Body of pancreas (tissue), 4 donors: ENCODE measurements at regions not wholly inside any gene's neighbourhood (a gene's known extent, or its start where the extent isn't known, plus 50 kb on each side); places are given as distances from the start of the nearest gene placed in this dataset.

ENCODE experiments used
- ATAC-seq: fragments of 150-250 bp; one replicate; pipeline ENCODE4 v1.9.1; 2016
- DNase-seq, 4 donors: peaks; one replicate each; pipeline ENCODE4 v3.0.0-alpha.2; 2019
- H3K27ac ChIP-seq, 4 donors: fragments of 200-600 bp; sonication (generic); 1 replicate in 3 of 4; 2 replicates in 1 of 4; pipeline versions ENCODE4 v1.5.1 to v1.6.1; 2016 to 2019; ENCODE audit warnings: mild to moderate bottlenecking in 1 of 4, mixed read lengths in 1 of 4, moderate library complexity in 1 of 4
- H3K27me3 ChIP-seq, 2 donors: fragments of 200-600 bp; sonication (generic); one replicate each; pipeline ENCODE4 v1.6.0; 2016; ENCODE audit warnings: mild to moderate bottlenecking in 1 of 2
- H3K36me3 ChIP-seq, 2 donors: fragments of 200-600 bp; sonication (generic); replicated peaks in 1 of 2; 2 replicates each; pipeline ENCODE4 v1.5.1; 2016; ENCODE audit warnings: low read depth in 2 of 2; ENCODE audit not compliant: insufficient read depth in 1 of 2
- H3K4me1 ChIP-seq: fragments of 200-600 bp; sonication (generic); one replicate; pipeline ENCODE4 v1.6.0; 2016
- H3K4me3 ChIP-seq, 2 donors: fragments of 200-600 bp; sonication (generic); 1 replicate in 1 of 2; 2 replicates in 1 of 2; pipeline ENCODE4 v1.5.1; 2016 to 2019
- H3K9me3 ChIP-seq, 3 donors: fragments of 200-600 bp; sonication (generic); 1 replicate in 2 of 3; 2 replicates in 1 of 3; pipeline ENCODE4 v1.5.1; 2016
- POLR2A ChIP-seq, 3 donors: fragments of 450-650 bp; IDR thresholded peaks; one replicate each; pipeline ENCODE4 v1.6.1; 2016; ENCODE audit warnings: antibody characterized with exemption in 3 of 3, mild to moderate bottlenecking in 2 of 3
- WGBS, 2 donors: methylation state at CpG; one replicate each; pipeline ENCODE4 v1.1.5; 2017; 5-methylcytosine and 5-hydroxymethylcytosine counted together
- intact Hi-C: fragments of 100-400 bp; cut with DNase I; formaldehyde crosslinking; loops from one replicate; pipeline ENCODE4 v1.15.1; 2023
- TF ChIP-seq, protein P1 (sequence below), 7 experiments: fragments of 450-650 bp in 4 of 7; fragments of 200-600 bp in 3 of 7; sonication (generic) in 3 of 7; IDR thresholded peaks; one replicate each; pipeline ENCODE4 v1.5.1; 2016 to 2019; ENCODE audit warnings: antibody characterized with exemption in 7 of 7

DNA sequence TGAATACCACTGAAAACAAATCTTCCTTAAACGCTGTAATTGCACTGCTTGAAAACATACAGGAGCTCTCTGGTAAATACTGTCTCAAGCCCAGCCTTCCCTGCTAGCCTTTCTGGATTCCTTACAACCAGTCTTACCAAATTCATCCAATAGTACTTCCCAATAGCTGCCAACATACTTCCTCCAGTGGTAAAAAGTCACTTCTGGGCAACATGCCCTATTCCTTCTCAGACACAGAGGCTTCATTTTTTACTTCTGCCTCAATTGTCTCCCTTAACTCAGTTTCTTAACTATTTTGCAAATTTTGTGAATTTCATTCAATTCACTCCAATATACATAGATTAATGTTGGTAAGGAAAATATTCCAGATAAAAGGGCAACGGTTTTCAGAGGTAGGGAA lies 166.3 kb downstream of the TBX15 start:
- DNase-seq = no peak
- no peaks in the 10 kb centered on the region for H3K9me3 ChIP-seq
- 32 to 35% methylated on average over 2 of the region's 2 CpGs for WGBS, 2 donors
- no peaks in the 10 kb centered on the region for H3K27me3 ChIP-seq
- H3K4me3 ChIP-seq = no peak overlapping the region
- no peaks in the 10 kb centered on the region for H3K36me3 ChIP-seq
- H3K27ac ChIP-seq = no peak overlapping the region
- no peak for ATAC-seq
- H3K4me1 ChIP-seq = no peaks in the 10 kb centered on the region
- intact Hi-C loops = no loop called here
- TF ChIP-seq, protein P1, sequence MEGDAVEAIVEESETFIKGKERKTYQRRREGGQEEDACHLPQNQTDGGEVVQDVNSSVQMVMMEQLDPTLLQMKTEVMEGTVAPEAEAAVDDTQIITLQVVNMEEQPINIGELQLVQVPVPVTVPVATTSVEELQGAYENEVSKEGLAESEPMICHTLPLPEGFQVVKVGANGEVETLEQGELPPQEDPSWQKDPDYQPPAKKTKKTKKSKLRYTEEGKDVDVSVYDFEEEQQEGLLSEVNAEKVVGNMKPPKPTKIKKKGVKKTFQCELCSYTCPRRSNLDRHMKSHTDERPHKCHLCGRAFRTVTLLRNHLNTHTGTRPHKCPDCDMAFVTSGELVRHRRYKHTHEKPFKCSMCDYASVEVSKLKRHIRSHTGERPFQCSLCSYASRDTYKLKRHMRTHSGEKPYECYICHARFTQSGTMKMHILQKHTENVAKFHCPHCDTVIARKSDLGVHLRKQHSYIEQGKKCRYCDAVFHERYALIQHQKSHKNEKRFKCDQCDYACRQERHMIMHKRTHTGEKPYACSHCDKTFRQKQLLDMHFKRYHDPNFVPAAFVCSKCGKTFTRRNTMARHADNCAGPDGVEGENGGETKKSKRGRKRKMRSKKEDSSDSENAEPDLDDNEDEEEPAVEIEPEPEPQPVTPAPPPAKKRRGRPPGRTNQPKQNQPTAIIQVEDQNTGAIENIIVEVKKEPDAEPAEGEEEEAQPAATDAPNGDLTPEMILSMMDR (IDR thresholded peaks at IDR 0.05) = no peak
- TF ChIP-seq POLR2A (IDR thresholded peaks at IDR 0.05) = no peak

DNA sequence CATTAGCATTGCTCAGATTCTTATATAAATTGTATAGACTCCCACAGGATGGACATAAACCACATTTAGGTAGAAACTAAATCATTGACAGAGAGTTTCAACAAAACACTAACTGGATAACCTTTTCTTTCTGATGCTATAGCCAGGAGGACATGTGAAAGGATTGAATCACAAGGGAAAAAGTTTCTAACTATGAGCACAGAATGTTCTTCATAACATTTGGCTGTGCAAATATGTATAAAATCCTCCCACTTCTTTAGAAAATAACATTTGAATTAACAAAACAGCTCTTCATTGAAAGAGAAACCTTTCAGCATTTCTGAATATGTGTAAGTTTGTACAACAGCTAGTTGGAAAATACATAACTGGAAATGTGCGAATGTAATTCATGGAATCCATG lies 167.3 kb downstream of the TBX15 start:
- DNase-seq = no peak
- no peaks in the 10 kb centered on the region for H3K27me3 ChIP-seq
- WGBS, 2 donors = 84 to 94% methylated on average over 1 of the region's 1 CpG
- H3K27ac ChIP-seq = no peak overlapping the region
- TF ChIP-seq, protein P1 (IDR thresholded peaks at IDR 0.05) = no peak
- TF ChIP-seq POLR2A (IDR thresholded peaks at IDR 0.05) = no peak
- no peaks in the 10 kb centered on the region for H3K36me3 ChIP-seq
- no peaks in the 10 kb centered on the region for H3K9me3 ChIP-seq
- H3K4me3 ChIP-seq = no peak overlapping the region
- ATAC-seq = no peak
- no peaks in the 10 kb centered on the region for H3K4me1 ChIP-seq
- intact Hi-C loops = no loop called here

DNA sequence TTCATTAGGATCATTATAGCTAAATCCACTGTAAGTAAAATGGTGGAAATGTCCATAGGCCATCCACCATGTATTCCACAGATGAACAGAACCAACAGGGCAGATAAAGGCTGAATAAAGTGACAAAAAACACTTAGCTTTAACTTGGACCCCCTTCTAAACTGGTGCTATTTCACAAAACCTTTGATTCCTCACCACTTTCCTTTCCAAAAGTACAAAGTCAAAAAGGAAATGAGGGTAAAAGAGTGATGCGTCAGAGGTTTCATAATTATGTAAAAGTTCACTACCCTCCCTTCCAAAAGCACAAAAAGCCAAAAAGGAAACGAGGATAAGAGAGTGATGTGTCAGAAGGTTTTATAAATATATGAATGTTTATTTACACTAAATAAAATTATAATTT lies 172.2 kb downstream of the TBX15 start:
- Histone ChIP-seq H3K27me3 (no peaks in the 10 kb centered on the region), H3K27ac (no peak overlapping the region), H3K9me3 (no peaks in the 10 kb centered on the region), H3K4me3 (no peak overlapping the region), H3K36me3 (no peaks in the 10 kb centered on the region), H3K4me1 (no peaks in the 10 kb centered on the region)
- WGBS, 2 donors = 58 to 60% methylated on average over 2 of the region's 2 CpGs
- DNase-seq (no peak), ATAC-seq (no peak)
- TF ChIP-seq, protein P1 (IDR thresholded peaks at IDR 0.05) = no peak
- no peak for TF ChIP-seq POLR2A (IDR thresholded peaks at IDR 0.05)
- intact Hi-C loops = no loop called here

DNA sequence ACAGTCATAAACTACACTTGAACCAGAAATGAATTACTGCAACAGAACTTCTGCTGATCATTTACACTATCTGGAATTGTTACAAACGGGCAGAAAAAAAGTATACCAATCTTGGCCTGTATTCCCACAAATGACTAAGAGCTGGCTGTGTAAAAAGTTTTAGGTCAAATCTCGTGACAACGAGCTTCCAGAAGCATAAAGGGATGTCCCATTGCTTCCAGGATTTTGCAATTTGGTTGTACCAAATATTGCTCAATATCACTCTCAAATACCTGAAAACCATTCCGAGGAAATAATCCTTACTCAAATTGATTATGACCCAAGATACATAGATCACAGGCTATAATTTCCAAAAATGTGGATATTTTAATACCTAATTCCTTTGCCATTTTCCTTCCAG lies 175.6 kb downstream of the TBX15 start:
- Histone ChIP-seq H3K27me3 (no peaks in the 10 kb centered on the region), H3K9me3 (peaks cover 0 to 3% (median 0%) of the 10 kb centered on the region in 3 donors), H3K4me3 (no peak overlapping the region), H3K36me3 (no peaks in the 10 kb centered on the region), H3K4me1 (no peaks in the 10 kb centered on the region), H3K27ac (no peak overlapping the region)
- TF ChIP-seq POLR2A (IDR thresholded peaks at IDR 0.05) = no peak
- TF ChIP-seq, protein P1 (IDR thresholded peaks at IDR 0.05) = no peak
- ATAC-seq (no peak), DNase-seq (no peak)
- intact Hi-C loops = no loop called here
- WGBS, 2 donors = 53 to 54% methylated on average over 4 of the region's 4 CpGs

DNA sequence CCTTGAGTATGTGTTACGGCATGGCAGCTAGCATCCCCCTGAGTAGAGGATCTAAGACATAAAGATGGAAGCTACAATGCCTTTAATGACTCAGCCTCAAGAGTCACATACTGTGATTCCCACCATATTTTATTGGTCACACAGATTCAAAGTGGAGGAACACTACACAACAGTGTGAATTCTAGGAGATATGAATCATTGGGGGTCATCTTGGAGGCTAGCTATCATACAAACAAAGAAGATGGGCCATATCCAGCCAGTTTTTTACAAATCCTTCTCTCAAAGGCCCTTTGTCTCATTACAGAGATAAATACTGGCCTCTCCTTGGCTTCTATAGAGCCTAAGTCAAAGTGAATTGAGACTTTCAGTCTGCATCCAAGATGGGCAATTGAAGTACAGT lies 177.0 kb downstream of the TBX15 start:
- Histone ChIP-seq H3K4me1 (no peaks in the 10 kb centered on the region), H3K4me3 (no peak overlapping the region), H3K9me3 (peaks cover 0 to 3% (median 0%) of the 10 kb centered on the region in 3 donors), H3K27me3 (no peaks in the 10 kb centered on the region), H3K27ac (no peak overlapping the region), H3K36me3 (no peaks in the 10 kb centered on the region)
- intact Hi-C loops = no loop called here
- TF ChIP-seq POLR2A (IDR thresholded peaks at IDR 0.05) = no peak
- TF ChIP-seq, protein P1 (IDR thresholded peaks at IDR 0.05) = no peak
- ATAC-seq = no peak
- no peak for DNase-seq
- 75 to 87% methylated on average over 1 of the region's 1 CpG for WGBS, 2 donors
